Keratinocyte (primary cell): ENCODE measurements at regions not wholly inside any gene's neighbourhood (a gene's known extent, or its start where the extent isn't known, plus 50 kb on each side); places are given as distances from the start of the nearest gene placed in this dataset.

Experiments used
- DNase-seq: peaks from one replicate; pipeline ENCODE4 v3.0.0-alpha.2; 2011; ENCODE audit warnings: low read depth, missing footprints, low spot score
- FAIRE-seq: peaks from 2 replicates; lab custom pipeline; 2011; peaks lifted over from hg19 to GRCh38; lab: Jason Lieb, UNC
- H2AFZ ChIP-seq: 2 replicates; pipeline ENCODE4 v1.6.0; 2012; ENCODE audit warnings: low read length, control low read depth, inconsistent platforms; ENCODE audit not compliant: control insufficient read depth
- H3K27ac ChIP-seq: 2 replicates; pipeline ENCODE4 v1.5.1; 2011; ENCODE audit warnings: low read length; ENCODE audit not compliant: control insufficient read depth, insufficient read depth
- H3K27me3 ChIP-seq: 3 replicates; pipeline ENCODE4 v1.6.0; 2011; ENCODE audit warnings: low read length; ENCODE audit not compliant: control insufficient read depth, insufficient read depth; ENCODE audit errors: extremely low read depth
- H3K36me3 ChIP-seq, 2 experiments: 2 replicates in 1 of 2; 3 replicates in 1 of 2; pipeline ENCODE4 v1.5.1; 2011; ENCODE audit warnings: low read length in 2 of 2, mild to moderate bottlenecking in 1 of 2; ENCODE audit not compliant: control insufficient read depth in 2 of 2, insufficient read depth in 2 of 2; ENCODE audit errors: extremely low read depth in 1 of 2
- H3K4me1 ChIP-seq: 3 replicates; pipeline ENCODE4 v1.5.1; 2011; ENCODE audit warnings: low read length; ENCODE audit not compliant: control insufficient read depth, insufficient read depth; ENCODE audit errors: extremely low read depth
- H3K4me2 ChIP-seq: 3 replicates; pipeline ENCODE4 v1.6.0; 2011; ENCODE audit warnings: low read depth, low read length; ENCODE audit not compliant: control insufficient read depth, insufficient read depth; ENCODE audit errors: extremely low read depth
- H3K4me3 ChIP-seq, 3 experiments: fragments of 200-600 bp in 1 of 3; sonication (generic) in 1 of 3; 2 replicates in 2 of 3; 3 replicates in 1 of 3; pipeline ENCODE4 v1.5.1; 2011 to 2016; ENCODE audit warnings: low read length in 3 of 3, mild to moderate bottlenecking in 3 of 3, control low read depth in 2 of 3, inconsistent platforms in 1 of 3, low read depth in 1 of 3, mixed read lengths in 1 of 3, mixed run types in 1 of 3, moderate library complexity in 1 of 3; ENCODE audit not compliant: control insufficient read depth in 2 of 3, insufficient read depth in 2 of 3; ENCODE audit errors: extremely low read depth in 1 of 3
- H3K79me2 ChIP-seq: 2 replicates; pipeline ENCODE4 v1.6.0; 2012; ENCODE audit warnings: low read length; ENCODE audit not compliant: control insufficient read depth, insufficient read depth
- H3K9ac ChIP-seq: 3 replicates; pipeline ENCODE4 v1.6.0; 2011; ENCODE audit warnings: low read length; ENCODE audit not compliant: control insufficient read depth, insufficient read depth; ENCODE audit errors: extremely low read depth
- H3K9me1 ChIP-seq: 3 replicates; pipeline ENCODE4 v1.6.0; 2011; ENCODE audit warnings: low read length; ENCODE audit not compliant: control insufficient read depth, insufficient read depth; ENCODE audit errors: extremely low read depth
- H3K9me3 ChIP-seq: 2 replicates; pipeline ENCODE4 v1.5.1; 2012; ENCODE audit warnings: low read depth, low read length; ENCODE audit not compliant: control insufficient read depth
- H4K20me1 ChIP-seq: 3 replicates; pipeline ENCODE4 v1.6.0; 2011; ENCODE audit warnings: low read length; ENCODE audit not compliant: control insufficient read depth, insufficient read depth; ENCODE audit errors: extremely low read depth
- CTCF ChIP-seq, 3 experiments: IDR thresholded peaks in 1 of 3; conservative IDR thresholded peaks in 1 of 3; optimal IDR thresholded peaks in 1 of 3; 2 replicates in 2 of 3; 3 replicates in 1 of 3; pipeline versions ENCODE3 to v1.5.1; 2011; ENCODE audit warnings: low read length in 3 of 3, mild to moderate bottlenecking in 3 of 3, moderate library complexity in 2 of 3, control low read depth in 1 of 3, inconsistent platforms in 1 of 3; ENCODE audit not compliant: insufficient read depth in 2 of 3; ENCODE audit errors: extremely low read depth in 1 of 3
- EZH2 ChIP-seq: IDR thresholded peaks from one replicate; pipeline ENCODE4 v1.6.1; 2012; ENCODE audit warnings: inconsistent platforms, mild to moderate bottlenecking, low read length, moderate library complexity
- dilution Hi-C: fragments of 300-500 bp; cut with MboI; formaldehyde crosslinking; loops from one replicate; pipeline ENCODE4 v1.7.0; 2020; ENCODE audit warnings: low sequenced_read_pairs; ENCODE audit not compliant: extremely low pct_ligation_motif_present

GRCh38 chrX:42128020-42128419 lies 204.7 kb upstream of the CASK start:
- TF ChIP-seq CTCF (optimal IDR thresholded peaks at IDR 0.05 in 1 of 3, IDR thresholded peaks at IDR 0.05 in 1 of 3, conservative IDR thresholded peaks at IDR 0.05 in 1 of 3; ENCODE audit: extremely low read depth in 1 of 3, insufficient read depth in 2 of 3, low read length in 3 of 3) (no peak), EZH2 (no peak)
- DNase-seq (no peak), FAIRE-seq (no peak)
- Histone ChIP-seq H3K9me3 (no peaks in the 10 kb centered on the region), H3K27ac (no peak overlapping the region), H3K9ac (no peak overlapping the region), H4K20me1 (no peaks in the 10 kb centered on the region), H3K4me1 (peaks cover 3% of the 10 kb centered on the region), H3K36me3 (no peaks in the 10 kb centered on the region), H3K9me1 (no peaks in the 10 kb centered on the region), H3K27me3 (no peaks in the 10 kb centered on the region), H3K4me3 (no peak overlapping the region), H3K4me2 (no peak overlapping the region), H2AFZ (no peak overlapping the region), H3K79me2 (no peaks in the 10 kb centered on the region)
- dilution Hi-C loops = no loop called here

- Histone ChIP-seq H3K27ac (no peak overlapping the region), H3K9ac (no peak overlapping the region), H3K4me3 (no peak overlapping the region), H3K36me3 (no peaks in the 10 kb centered on the region), H2AFZ (no peak overlapping the region), H3K4me1 (peaks cover 3% of the 10 kb centered on the region), H3K27me3 (no peaks in the 10 kb centered on the region), H3K9me1 (no peaks in the 10 kb centered on the region), H3K4me2 (no peak overlapping the region), H3K79me2 (no peaks in the 10 kb centered on the region), H3K9me3 (no peaks in the 10 kb centered on the region), H4K20me1 (no peaks in the 10 kb centered on the region)
- DNase-seq (no peak), FAIRE-seq (no peak)
- dilution Hi-C loops = no loop called here
- TF ChIP-seq CTCF (optimal IDR thresholded peaks at IDR 0.05 in 1 of 3, IDR thresholded peaks at IDR 0.05 in 1 of 3, conservative IDR thresholded peaks at IDR 0.05 in 1 of 3; ENCODE audit: extremely low read depth in 1 of 3, insufficient read depth in 2 of 3, low read length in 3 of 3) (no peak), EZH2 (no peak)
Observed at GRCh38 chrX:42127563-42127962, 204.2 kb upstream of the CASK start.
